RWPE1 (cell line): ENCODE measurements at regions not wholly inside any gene's neighbourhood (a gene's known extent, or its start where the extent isn't known, plus 50 kb on each side); places are given as distances from the start of the nearest gene placed in this dataset.

Experiments
- CTCF ChIA-PET: fragments of 350-600 bp; sonication (Branson Sonifier 250); formaldehyde crosslinking; extraction: SDS; loops from one replicate; lab custom pipeline; 2021; lab: Yijun Ruan, JAX
- POLR2A ChIA-PET: fragments of 400-600 bp; formaldehyde crosslinking; extraction: SDS; loops from one replicate; lab custom pipeline; 2020; ENCODE audit warnings: antibody characterized with exemption; ENCODE audit not compliant: low non-redundant PET; lab: Yijun Ruan, JAX
- DNase-seq: peaks from one replicate; pipeline ENCODE4 v3.0.0; 2012; ENCODE audit warnings: low spot score
- H3K27ac ChIP-seq: fragments of 450-650 bp; 2 replicates; pipeline ENCODE4 v1.5.1; 2017
- CTCF ChIP-seq: fragments of 450-650 bp; conservative IDR thresholded peaks from 2 replicates; pipeline ENCODE4 v1.5.1; 2017; ENCODE audit warnings: low read depth, mild to moderate bottlenecking

- H3K27ac ChIP-seq = no peak overlapping the region
- POLR2A ChIA-PET = no interaction called here
- TF ChIP-seq CTCF = no peak
- peak; percentile 13 for DNase-seq
- CTCF ChIA-PET = interaction anchor here (0.6 to 0.7 kb wide), 2 partner anchors 68 to 544 kb away, joined by 3 to 5 read pairs; no protein-coding TSS in a partner anchor
These were observed 110.1 kb upstream of the FBXO11 start for GRCh38 chr2:48016225-48017019.

- H3K27ac ChIP-seq = no peak overlapping the region
These were observed 110.8 kb upstream of the FBXO11 start for GRCh38 chr2:48017136-48017535.

DNA sequence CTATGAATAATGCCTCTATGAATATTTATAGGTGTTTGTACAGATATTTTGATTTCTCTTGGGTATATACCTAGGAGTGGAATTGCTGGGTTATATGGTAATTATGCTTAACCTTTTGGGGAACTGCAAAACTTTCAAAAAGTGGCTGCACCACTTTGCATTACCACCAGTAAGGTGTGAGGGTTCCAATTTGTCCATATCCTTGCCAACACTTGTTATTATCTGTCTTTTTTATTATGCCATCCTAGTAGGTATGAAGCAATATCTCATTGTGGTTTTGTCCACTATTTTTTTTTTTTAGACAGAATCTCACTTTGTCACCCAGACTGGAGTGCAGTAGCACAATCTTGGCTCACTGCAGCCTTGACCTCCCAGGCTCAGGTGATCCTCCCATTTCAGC is 112.2 kb upstream of the FBXO11 start:
- TF ChIP-seq CTCF = no peak
- POLR2A ChIA-PET = no interaction called here
- DNase-seq = no peak
- H3K27ac ChIP-seq = no peak overlapping the region
- CTCF ChIA-PET = no interaction called here

More at GRCh38 chr2:48017136-48017535, 110.8 kb upstream of the FBXO11 start:
- CTCF ChIA-PET = interaction anchor here (0.5 to 0.7 kb wide), 2 partner anchors 19 to 543 kb away, joined by 3 read pairs; no protein-coding TSS in a partner anchor
- no peak for TF ChIP-seq CTCF
- POLR2A ChIA-PET = no interaction called here
- DNase-seq = no peak

DNA sequence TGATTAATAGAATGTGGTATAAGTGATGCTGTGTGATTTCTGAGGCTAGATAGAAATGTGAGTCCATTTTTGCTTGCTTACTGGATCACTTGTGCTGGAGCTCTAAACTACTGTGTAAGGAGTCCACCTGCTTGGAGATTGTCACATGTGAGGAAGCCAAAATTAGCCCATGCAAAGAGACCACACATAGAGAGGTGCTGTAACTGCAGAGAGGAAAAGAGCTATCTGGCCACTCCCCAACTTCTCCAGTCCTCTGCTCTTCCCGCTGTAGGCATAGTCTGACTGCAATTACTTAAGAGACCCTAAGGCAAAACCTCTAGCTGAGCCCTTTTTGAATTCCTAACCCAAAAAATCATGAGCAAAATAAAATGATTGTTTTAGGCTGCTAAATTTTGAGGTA is 120.6 kb upstream of the FBXO11 start:
- no peak overlapping the region for H3K27ac ChIP-seq
- TF ChIP-seq CTCF = no peak
- POLR2A ChIA-PET = no interaction called here
- CTCF ChIA-PET = interaction anchor here (0.7 kb wide), 1 partner anchor 63 kb away, joined by 3 read pairs; no protein-coding TSS in a partner anchor
- DNase-seq = no peak

- POLR2A ChIA-PET = no interaction called here
- TF ChIP-seq CTCF = no peak
- CTCF ChIA-PET = no interaction called here
- no peak for DNase-seq
- no peak overlapping the region for H3K27ac ChIP-seq
These were observed 126.5 kb upstream of the FBXO11 start for GRCh38 chr2:48032765-48033164.

DNA sequence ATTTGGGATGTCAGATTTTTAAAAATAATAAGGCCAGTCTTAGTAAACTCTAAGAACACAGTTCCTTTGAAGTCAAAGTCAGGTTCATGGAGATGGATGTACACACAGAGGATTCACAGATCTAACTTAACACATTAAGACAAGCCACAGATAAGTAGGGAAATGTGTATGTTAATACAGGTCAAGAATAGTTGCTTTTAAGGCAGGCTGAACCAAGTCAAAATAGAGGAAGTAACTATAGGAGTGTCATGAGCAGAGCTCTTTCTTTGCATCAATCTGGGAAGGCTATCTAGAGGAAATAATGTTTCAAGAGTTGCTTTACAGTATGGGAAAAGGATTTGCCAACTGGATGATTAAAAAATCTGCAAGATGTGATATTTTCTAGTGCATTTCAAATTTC is 128.0 kb upstream of the FBXO11 start:
- no peak overlapping the region for H3K27ac ChIP-seq
- no peak for DNase-seq
- no peak for TF ChIP-seq CTCF
- POLR2A ChIA-PET = no interaction called here
- CTCF ChIA-PET = no interaction called here
